Left colon (tissue), 2 donors: ENCODE measurements at regions not wholly inside any gene's neighbourhood (a gene's known extent, or its start where the extent isn't known, plus 50 kb on each side); places are given as distances from the start of the nearest gene placed in this dataset.
"Not testable (repeated sequence)": the region's sequence is repeated elsewhere in the genome, so short reads cannot be mapped to it uniquely, and the experiment has no call there.

Source experiments
- ATAC-seq: fragments of 200-7000 bp; cut with Tn5 transposase; one replicate; pipeline ENCODE4 v1.9.1; 2020; ENCODE audit warnings: mild to moderate bottlenecking, moderate library complexity
- DNase-seq, 2 donors: peaks; one replicate each; pipeline ENCODE4 v3.0.0-alpha.2; 2020
- intact Hi-C, 2 donors: fragments of 100-400 bp; cut with DNase I in 1 of 2; cut with micrococcal nuclease in 1 of 2; formaldehyde crosslinking; loops; one replicate each; pipeline versions ENCODE4 v1.11.2 to v1.14.0; 2022; cut with DNase I, micrococcal nuclease
- donor health status: DM: no; HTN: no; CAD: no.
- donor health status: DM: yes; HTN: yes; CAD: no.

DNA sequence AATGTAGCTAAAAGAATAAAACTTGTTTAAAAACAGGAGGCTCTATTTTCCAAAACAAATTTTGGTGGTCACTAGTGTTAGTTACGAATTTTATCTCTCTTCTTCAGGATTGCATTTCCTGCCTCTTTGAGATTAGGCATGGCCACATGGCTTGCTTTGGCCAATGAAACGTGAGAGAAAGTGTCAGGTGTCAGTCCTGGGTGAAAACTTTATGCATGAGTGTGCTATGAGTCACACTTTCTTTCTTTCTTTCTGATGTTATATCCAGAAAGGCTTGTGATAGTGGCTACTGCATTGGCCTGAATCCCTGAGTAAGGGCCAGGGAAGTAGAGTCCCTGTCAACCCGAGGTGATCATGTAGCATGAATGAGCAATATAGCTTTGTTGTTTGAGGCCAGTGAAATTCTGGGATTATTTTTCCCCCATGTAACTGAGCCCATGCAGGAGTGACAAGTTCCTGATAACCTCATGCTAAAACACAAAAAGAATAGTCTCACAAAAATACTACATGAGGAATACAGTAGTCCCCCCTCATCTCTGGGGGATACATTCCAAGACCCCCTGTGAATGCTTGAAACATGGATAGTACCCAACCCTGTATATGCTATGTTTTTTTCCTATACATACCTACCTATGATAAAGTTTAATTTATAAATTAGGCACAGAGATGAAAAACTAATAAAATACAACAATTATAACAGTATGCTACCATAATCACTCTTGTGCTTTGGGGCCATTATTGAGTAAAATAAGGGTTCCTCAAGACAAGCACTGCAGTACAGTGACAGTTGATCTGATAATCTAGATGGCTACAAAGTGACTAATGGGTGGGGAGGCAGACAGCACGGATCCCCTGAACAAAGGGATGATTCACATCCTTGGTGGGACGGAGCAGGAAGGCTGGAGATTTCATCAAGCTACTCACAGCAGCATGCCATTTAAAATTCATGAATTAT, 109.5 kb downstream of the CDC42EP3 start:
- intact Hi-C loops, result no loop called here
- no peak for DNase-seq
- ATAC-seq, result no peak

DNA sequence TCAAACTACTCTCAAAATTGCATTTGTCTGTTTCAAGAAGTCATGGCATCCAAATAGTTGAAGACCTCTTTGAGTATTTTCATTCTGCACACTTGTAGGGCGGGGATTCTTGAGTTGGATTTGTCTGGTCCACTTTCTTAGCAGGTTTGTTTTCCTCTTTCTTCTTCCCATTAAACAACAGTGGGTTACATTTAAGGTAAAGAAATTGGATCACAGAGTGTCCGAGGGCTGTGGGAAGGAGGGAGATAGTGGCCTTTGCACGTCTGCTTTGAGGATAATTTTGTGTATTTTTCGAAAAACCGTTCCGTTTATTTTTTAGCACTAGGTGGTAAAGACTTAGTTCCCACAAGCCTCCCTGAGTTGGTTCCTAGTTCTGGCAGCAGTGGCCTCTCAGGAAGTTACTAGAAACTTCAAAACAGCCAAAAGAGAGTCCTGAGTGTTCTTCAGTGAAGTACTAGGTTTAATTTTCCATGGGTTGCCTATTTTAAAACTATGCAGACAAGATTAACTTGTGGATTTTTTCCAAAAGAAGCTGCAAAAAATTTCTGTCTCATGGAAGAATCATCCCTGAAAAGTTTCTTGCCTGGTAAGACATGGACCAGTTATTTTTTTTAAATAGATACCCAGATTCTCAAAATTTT, 107.9 kb downstream of the CDC42EP3 start:
- DNase-seq (no peak), ATAC-seq (no peak)
- intact Hi-C loops, result no loop called here

DNA sequence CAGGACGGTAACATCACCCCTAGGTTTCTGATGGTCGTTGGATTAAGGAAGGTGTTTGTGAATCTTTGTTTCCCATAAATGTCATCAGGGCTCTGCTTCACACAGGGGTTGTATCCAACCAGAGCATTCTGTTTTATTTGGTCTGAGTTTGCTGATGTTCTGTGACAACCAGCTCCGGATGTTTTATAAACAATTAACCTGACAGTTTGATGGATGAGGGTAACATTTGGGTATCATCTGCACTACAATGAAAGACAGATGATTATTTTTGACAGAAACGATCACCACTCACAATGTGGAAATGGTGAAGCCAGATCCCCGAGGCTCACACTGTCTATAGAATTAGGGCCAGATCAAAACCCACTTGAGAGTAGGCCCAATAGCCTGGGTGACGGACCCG, 107.1 kb downstream of the CDC42EP3 start:
- DNase-seq (no peak), ATAC-seq (no peak)
- intact Hi-C loops, result no loop called here

DNA sequence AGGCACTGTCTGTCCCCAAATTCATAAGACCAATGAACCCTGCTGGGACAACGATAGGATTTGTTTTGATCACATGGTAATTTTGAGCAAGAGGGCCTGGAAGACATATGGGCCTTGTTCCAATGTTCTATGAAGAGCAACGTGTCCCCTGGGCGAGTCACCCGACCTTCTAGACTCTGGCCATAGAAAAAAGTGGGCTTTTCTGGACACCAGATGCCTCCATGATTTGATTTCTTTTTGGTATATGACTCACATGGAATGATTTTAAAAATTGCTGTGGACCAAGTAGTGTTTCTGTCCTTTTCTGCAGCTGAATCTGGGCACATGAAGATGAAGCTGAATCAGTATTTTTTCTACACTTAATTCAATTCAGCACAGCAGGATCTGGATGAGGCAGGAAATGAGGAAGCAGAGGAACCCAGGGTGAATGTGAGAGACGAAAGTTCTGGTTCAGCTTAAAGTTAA, 104.9 kb downstream of the CDC42EP3 start:
- DNase-seq (no peak), ATAC-seq (no peak)
- intact Hi-C loops, result no loop called here

DNA sequence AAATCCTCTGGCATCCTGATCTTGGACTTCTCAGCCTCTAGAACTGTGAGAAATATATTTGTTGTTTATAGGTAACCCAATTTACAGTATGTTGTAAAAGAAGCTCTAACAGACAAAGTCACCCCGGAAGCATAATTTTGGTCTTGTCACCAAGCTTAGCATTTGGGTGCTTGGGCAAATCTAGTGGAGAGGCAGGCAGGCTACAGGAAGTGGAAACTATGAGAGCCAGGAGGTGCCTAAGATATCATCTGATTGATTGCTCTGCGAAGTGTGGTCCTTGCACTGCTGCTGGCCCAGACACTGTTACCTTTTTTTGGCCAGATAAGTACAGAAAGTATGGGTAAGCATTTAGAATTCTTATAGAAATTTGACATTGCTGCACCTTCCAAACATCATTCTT, 102.9 kb downstream of the CDC42EP3 start:
- DNase-seq (no peak), ATAC-seq (no peak)
- intact Hi-C loops, result no loop called here

DNA sequence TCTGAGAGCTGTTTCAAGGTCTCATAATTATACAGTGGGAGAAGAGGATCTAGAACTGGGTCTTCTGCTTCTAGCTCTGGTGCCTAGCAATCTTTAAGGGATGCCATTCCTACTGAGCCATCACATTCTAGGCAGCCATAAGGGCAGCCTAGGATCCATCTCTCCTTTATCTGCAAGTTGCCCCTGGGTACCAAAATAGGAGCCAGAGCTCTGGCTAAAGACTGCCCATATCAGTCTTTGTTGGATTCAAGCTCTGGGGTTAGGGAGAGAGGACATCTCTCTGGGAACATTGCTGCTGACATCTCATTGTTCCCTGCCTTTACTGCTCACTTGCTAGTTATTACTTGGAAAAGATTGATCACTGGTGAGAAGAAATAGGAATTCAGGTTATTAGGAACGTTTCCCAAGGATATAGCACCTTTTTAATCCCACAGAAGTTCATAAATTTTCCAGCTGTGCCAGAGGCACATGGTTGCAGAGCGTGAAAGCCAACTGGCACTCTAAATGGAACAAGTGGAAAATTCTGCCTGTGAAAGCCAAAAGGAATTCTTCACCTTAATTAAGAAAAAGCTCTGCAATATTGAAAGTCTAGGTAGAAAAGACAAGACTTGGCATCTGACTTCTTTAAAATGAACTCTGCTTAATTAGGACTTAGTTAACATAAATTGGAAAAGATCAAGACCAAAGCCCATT, 102.2 kb downstream of the CDC42EP3 start:
- DNase-seq (no peak), ATAC-seq (no peak)
- intact Hi-C loops, result no loop called here

DNA sequence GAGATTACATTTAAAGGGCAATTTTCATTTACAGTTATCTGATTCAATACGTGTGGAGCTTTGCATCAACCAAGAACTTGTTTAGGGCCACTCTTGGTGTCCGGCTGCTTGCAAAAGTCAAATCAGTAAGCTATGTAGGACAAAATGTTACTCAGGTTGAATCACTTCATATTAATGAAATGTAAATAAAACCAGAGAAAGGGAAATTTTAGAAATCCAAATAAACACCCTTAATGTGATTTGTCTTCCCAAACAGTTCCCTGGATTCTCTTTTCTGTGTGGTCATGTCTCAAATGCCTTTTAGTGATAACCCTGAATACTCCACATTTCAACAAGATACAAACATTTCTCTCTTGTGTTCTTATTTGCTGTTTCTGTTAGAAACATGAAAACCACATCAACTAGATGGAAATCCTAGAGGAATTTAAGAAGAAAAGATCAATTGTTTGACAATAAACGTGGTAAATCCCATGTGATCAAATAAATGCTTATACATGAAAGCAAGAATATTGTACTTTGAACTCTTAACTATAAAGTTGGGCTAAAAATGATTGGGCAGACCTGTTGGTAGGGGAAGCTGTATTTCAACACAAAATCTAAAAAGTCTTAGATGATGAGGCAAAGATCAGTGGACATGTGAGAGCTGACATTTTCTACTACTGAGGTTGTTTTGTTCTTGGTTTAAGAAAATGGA, 101.3 kb downstream of the CDC42EP3 start:
- peak; percentile 58 for ATAC-seq
- DNase-seq, result no peak
- intact Hi-C loops, result no loop called here

DNA sequence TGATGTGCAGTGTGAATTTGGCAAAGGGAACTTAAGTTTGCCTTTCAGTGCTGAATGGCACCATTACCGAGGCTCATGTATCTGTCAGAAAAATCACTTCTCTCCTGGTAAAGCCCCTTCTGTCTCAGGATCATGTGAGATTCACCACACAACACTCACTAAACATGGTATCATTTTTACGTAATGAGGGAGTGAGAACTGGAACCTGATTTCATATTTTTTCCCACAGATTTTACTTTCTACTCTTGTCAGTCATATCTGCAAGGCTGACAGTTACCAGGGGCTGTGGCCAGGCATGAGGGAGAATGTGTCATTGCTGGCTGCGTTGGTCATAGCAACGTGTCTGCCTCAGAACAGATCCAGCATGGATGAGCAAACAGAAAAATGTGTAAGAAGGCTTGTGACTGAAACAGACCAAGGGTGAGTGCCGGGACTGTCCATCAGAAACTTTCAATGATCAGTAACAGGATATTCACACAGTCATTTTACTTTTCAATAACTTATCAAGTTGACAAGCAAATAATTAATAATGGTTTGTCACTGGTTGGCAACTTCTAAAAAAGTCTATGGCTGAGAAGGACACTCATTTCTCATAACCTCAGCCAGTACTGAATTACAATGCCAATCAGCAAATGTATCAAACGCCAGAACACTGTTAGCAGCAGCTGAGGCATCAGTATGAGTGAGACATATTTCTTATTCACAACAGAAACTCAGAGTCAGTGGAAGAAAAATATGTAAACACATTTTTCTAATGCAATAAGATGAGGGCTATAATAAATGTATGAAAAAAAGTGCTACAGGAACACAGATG, 100.5 kb downstream of the CDC42EP3 start:
- intact Hi-C loops, result no loop called here
- ATAC-seq, result no peak

DNA sequence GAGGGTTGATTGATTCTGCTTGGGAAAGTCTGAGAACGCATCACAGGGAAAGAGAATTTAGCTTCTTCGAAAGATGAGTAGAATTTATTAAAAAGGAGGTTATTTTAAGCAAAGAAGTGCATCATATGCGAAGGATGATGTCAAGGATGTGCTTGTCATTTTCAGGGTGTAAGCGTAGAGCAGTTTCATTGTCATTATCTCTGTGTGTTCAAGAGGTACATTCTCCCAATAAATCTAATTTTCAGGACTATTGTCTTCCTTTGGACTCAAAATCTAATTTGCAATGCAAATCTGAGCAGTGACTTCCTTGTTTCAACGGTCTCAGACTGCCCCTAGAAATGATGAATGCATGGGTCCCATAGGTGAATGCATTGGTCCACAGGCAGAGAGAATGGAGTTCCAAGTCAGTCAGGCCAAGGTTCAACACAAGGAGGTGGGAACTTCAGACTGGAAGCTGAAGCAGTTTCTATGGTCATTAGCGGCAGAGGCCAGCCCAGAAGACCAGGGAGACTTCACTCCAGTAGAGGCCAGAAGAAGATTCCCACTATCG, 99.8 kb downstream of the CDC42EP3 start:
- DNase-seq (no peak), ATAC-seq (no peak)
- intact Hi-C loops, result no loop called here

More for the DNA sequence above, 100.5 kb downstream of the CDC42EP3 start:
- DNase-seq, result no peak

DNA sequence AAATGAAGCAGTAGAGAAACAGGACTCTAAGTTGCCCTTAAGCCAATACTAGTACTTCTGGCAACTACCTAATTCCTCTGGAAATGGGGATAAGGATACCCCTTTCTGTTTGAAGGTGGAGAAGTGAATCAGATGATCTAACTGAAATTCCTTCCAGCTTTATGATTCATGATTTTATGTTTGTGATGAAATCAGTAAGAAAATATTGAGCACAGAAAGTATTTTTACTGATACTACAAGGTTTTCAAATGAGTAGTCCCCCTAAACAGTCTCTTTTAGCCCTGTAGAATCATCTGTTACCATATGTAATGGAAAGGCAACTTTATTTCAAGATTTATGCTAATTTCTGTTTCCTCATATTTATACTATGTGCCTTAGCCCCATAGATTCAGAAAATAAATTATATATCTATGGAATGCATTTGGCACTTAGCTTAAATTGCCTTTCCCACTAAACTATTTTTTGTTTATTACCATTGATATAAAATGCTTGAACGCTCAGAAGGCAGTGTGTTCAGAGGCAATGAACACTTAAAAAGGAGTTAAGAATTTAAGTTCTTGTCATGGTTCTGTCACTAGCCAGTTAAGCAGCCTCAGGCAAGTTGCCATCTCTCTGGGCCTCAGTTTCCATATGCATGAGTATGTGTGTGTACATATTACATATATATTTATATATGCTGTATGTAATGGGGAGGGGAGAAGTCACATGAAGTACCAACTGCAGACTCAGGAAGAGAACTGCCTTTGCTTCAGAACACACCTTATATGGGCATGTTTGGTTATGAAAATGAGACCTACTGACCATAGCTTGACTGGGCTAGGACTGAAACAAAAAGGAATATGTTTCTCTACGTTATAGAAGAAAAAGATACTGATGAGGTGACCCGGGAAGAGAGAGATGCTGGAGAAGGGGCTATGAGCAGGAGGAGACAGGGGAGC, 97.7 kb downstream of the CDC42EP3 start:
- ATAC-seq, result peak; percentile 60
- intact Hi-C loops, result no loop called here
- no peak for DNase-seq

DNA sequence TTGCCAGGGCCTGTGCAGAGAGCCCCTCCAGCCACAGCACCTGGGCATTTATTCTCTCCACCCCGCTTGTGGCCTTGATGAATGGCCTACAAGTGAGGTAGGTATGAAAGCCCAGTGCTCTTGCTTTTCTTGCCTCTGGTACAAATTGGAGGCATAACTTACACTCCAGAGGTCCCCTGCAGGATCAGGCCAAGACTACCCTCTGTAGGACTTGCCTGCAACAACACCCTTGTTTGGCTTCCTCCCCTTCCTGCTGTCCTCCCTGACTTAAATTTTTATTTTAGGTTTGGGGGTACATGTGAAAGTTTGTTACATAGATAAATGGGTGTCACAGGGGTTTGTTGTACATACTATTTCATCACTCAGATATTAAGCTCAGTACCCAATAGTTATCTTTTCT, 95.7 kb downstream of the CDC42EP3 start:
- intact Hi-C loops, result no loop called here
- DNase-seq (no peak), ATAC-seq (no peak)

DNA sequence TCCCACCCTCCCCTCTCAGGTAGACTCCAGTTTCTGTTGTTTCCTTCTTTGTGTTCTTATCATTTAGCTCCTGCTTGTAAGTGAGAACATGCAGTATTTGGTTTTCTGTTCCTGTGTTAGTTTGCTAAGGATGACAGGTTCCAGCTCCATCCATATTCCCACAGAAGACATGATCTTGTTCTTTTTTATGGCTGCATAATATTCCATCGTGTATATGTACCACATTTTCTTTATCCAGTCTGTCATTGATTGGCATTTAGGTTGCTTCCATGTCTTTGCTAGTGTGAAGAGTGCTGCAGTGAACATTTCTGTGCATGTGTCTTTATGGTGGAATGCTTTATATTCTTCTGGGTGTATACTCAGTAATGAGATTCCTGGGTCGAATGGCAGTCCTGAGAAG, 95.2 kb downstream of the CDC42EP3 start:
- DNase-seq, ATAC-seq, intact Hi-C loops: not testable (repeated sequence)

DNA sequence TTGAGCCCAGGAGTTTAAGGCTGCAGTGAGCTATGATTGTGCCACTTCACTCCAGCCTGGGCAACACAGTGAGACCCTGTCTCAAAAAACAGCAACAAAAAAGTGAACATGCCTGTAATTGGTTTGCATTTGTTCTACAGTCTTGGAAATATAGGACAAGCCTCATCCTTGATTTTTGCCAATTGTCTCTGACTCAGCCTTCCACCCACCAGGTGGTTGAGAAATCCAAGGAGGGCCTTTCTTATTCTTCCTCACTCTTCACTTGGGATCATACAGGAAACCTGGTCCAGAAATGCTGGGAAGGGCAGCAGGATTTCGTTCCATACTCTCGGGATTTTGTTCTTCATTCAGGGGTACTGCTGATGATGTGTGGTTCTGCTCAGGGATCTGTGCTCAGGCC, 94.6 kb downstream of the CDC42EP3 start:
- ATAC-seq, result no peak

DNA sequence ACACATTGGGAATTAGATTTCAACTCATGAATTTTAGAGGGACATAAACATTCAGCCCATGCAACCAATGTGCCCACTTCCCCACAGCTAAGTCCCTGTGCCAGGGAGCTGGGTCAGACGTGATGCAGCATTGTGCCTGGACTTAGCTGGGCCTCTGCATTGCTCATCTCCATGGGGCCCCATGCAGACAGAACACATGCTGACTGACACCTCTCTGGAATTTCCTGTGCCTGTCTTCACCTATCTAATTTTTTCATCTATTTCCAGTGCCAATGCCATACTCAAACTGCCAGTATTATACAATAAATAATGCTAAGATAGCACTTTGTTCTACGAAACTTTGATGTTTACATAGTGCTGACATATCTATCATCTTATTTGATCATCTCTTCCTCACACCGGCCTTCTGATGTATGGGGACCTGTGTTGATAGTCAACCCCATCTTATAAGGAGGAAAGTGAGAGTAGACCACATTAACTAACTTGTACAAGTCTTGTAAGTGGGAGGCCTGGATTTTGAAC, 92.2 kb downstream of the CDC42EP3 start:
- DNase-seq (no peak), ATAC-seq (no peak)
- intact Hi-C loops, result no loop called here

More for the DNA sequence above, 94.6 kb downstream of the CDC42EP3 start:
- intact Hi-C loops, result no loop called here
- no peak for DNase-seq

DNA sequence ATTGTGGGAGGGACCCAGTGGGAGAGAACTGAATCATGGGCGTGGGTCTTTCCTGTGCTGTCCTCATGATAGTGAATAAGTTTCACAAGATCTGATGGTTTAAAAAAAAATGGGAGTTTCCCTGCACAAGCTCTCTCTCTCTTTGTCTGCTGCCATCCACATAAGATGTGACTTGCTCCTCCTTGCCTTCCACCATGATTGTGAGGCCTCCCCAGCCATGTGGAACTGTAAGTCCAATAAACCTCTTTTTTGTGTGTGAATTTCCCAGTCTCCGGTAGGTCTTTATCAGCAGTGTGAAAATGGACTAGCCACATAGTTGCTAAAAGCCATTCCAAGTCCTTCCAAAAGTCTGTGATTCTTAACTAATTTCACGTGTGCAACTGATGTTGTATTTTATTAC, 91.5 kb downstream of the CDC42EP3 start:
- DNase-seq, result not testable (repeated sequence)

DNA sequence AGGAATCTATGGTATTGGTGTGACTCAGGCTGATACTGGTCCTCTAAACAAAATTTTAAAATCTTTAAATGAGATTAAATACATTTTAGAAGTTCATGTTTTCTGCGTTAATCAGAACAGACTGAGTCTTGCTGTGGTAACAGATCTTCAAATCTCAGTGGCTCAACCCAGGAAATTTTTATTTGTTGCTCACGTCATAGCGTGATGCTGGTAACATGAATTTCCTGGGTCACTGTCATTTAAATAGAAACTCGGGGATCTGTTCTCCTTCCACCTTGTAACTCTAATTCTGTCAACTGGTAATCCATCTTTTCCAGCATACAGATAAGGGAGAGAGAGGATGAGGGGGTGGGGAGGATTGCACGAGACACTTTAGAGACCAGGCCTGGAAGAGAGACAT, 90.0 kb downstream of the CDC42EP3 start:
- intact Hi-C loops, result no loop called here
- ATAC-seq (no peak), DNase-seq (no peak)

More for the DNA sequence above, 91.5 kb downstream of the CDC42EP3 start:
- intact Hi-C loops, ATAC-seq: not testable (repeated sequence)
